MM.1S (cell line): ENCODE measurements at regions not wholly inside any gene's neighbourhood (a gene's known extent, or its start where the extent isn't known, plus 50 kb on each side); places are given as distances from the start of the nearest gene placed in this dataset.

Source experiments
- DNase-seq: peaks from one replicate; pipeline ENCODE4 v3.0.0-alpha.2; 2015
- H2AFZ ChIP-seq: fragments of 300-600 bp; sonication (generic); 2 replicates; pipeline ENCODE4 v1.6.0; 2016; ENCODE audit warnings: antibody characterized with exemption, low read length
- H3F3A ChIP-seq: fragments of 300-600 bp; sonication (generic); 2 replicates; pipeline ENCODE4 v1.6.1; 2016; ENCODE audit warnings: mild to moderate bottlenecking, antibody characterized with exemption, low read length, moderate library complexity, mixed read lengths; ENCODE audit not compliant: insufficient read depth
- H3K27ac ChIP-seq: fragments of 300-600 bp; sonication (generic); 2 replicates; pipeline ENCODE4 v1.5.1; 2016; ENCODE audit warnings: mild to moderate bottlenecking, low read length
- H3K27me3 ChIP-seq: fragments of 300-600 bp; sonication (generic); replicated peaks from 2 replicates; pipeline ENCODE4 v1.6.0; 2016; ENCODE audit warnings: low read length; ENCODE audit not compliant: insufficient read depth
- H3K36me3 ChIP-seq: fragments of 300-600 bp; sonication (generic); replicated peaks from 2 replicates; pipeline ENCODE4 v1.6.1; 2016; ENCODE audit warnings: mild to moderate bottlenecking, low read length, mixed read lengths; ENCODE audit not compliant: insufficient read depth
- H3K4me1 ChIP-seq: fragments of 300-600 bp; sonication (generic); 2 replicates; pipeline ENCODE4 v1.6.1; 2016; ENCODE audit warnings: low read length, mixed read lengths
- H3K4me2 ChIP-seq: fragments of 300-600 bp; sonication (generic); 2 replicates; pipeline ENCODE4 v1.6.0; 2016; ENCODE audit warnings: low read depth, low read length
- H3K4me3 ChIP-seq: fragments of 300-600 bp; sonication (generic); 2 replicates; pipeline ENCODE4 v1.5.1; 2016; ENCODE audit warnings: low read length, mixed read lengths
- H3K79me2 ChIP-seq: fragments of 300-600 bp; sonication (generic); 2 replicates; pipeline ENCODE4 v1.6.1; 2016; ENCODE audit warnings: mixed run types, low read length, mixed read lengths
- H3K9ac ChIP-seq: fragments of 300-600 bp; sonication (generic); 2 replicates; pipeline ENCODE4 v1.6.1; 2016; ENCODE audit warnings: low read length, mixed read lengths
- H3K9me2 ChIP-seq: fragments of 300-600 bp; sonication (generic); replicated peaks from 2 replicates; pipeline ENCODE4 v1.6.1; 2016; ENCODE audit warnings: mild to moderate bottlenecking, low read length, mixed read lengths; ENCODE audit not compliant: insufficient read depth
- H3K9me3 ChIP-seq: fragments of 300-600 bp; sonication (generic); replicated peaks from 2 replicates; pipeline ENCODE4 v1.6.1; 2016; ENCODE audit warnings: mild to moderate bottlenecking, low read length, mixed read lengths; ENCODE audit not compliant: insufficient read depth
- H4K20me1 ChIP-seq: fragments of 300-600 bp; sonication (generic); 2 replicates; pipeline ENCODE4 v1.6.1; 2016; ENCODE audit warnings: mild to moderate bottlenecking, low read length, moderate library complexity, mixed read lengths; ENCODE audit not compliant: insufficient read depth
- EZH2 ChIP-seq: fragments of 300-600 bp; sonication (generic); optimal IDR thresholded peaks from 2 replicates; pipeline ENCODE3; 2017; ENCODE audit warnings: low read depth, mild to moderate bottlenecking, antibody characterized with exemption, low read length, mixed read lengths
- EZH2phosphoT487 ChIP-seq: fragments of 300-600 bp; sonication (generic); IDR thresholded peaks from 2 replicates; pipeline ENCODE4 v1.6.1; 2018; ENCODE audit warnings: antibody characterized with exemption, low read length
- TF ChIP-seq, protein P1 (sequence below): fragments of 300-600 bp; sonication (generic); IDR thresholded peaks from 2 replicates; pipeline ENCODE4 v1.5.1; 2016; ENCODE audit warnings: antibody characterized with exemption, low read length, mixed read lengths

DNA sequence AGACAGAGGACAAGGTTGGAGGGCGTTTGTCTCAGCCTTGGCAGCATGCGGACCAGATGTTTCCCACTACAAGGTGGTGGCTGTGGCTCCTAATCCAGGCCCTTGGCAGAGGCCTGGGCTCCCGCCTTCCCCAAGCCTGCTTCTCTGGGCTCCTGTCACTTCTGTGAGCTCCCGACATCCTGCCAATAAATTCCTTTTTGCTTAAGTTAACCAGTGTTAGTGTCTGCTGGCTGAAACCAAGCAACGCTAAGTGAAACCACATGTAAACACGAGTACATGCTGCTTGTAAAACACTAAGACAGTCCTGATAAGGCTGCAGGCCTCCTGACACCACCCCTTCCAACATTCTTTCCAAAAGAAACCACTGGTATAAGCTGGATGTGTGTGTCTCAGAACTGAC lies 263.6 kb upstream of the ZMIZ1 start:
- DNase-seq, result no peak
- Histone ChIP-seq H3K9me2 (no peaks in the 10 kb centered on the region), H3K9me3 (no peaks in the 10 kb centered on the region), H3K27me3 (no peaks in the 10 kb centered on the region), H4K20me1 (no peaks in the 10 kb centered on the region), H3K4me1 (no peaks in the 10 kb centered on the region), H2AFZ (no peak overlapping the region), H3K4me2 (no peak overlapping the region), H3K4me3 (no peak overlapping the region), H3F3A (no peaks in the 10 kb centered on the region), H3K79me2 (no peaks in the 10 kb centered on the region), H3K36me3 (no peaks in the 10 kb centered on the region), H3K27ac (no peak overlapping the region), H3K9ac (no peak overlapping the region)
- TF ChIP-seq EZH2 (no peak), EZH2phosphoT487 (no peak)
- TF ChIP-seq, protein P1, sequence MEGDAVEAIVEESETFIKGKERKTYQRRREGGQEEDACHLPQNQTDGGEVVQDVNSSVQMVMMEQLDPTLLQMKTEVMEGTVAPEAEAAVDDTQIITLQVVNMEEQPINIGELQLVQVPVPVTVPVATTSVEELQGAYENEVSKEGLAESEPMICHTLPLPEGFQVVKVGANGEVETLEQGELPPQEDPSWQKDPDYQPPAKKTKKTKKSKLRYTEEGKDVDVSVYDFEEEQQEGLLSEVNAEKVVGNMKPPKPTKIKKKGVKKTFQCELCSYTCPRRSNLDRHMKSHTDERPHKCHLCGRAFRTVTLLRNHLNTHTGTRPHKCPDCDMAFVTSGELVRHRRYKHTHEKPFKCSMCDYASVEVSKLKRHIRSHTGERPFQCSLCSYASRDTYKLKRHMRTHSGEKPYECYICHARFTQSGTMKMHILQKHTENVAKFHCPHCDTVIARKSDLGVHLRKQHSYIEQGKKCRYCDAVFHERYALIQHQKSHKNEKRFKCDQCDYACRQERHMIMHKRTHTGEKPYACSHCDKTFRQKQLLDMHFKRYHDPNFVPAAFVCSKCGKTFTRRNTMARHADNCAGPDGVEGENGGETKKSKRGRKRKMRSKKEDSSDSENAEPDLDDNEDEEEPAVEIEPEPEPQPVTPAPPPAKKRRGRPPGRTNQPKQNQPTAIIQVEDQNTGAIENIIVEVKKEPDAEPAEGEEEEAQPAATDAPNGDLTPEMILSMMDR, result no peak

DNA sequence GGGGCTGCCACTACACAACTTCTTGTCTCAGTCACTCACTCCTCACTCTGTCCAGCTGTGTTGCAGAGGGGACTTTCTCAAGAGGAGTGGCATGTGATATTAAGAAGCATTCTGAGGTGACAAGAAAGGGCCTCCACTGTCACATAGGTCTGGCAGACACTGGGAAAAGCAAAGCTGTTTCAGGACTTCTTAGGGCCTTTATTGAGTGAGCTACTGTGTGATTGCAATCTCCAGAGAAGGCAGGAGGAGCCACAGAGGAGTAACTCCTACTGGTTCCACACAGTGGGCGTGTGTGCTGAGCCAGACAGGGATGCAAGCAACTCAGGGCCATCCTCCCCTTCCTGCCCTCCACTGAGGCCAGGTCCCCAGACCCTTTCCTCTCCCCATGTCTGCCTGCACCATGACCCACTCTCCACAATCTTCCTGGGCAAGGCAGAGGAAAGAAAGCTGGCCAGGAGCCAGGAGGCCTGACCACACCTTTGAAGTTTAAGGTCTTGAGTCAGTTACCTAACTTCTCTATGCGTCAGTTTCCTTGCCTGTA lies 262.0 kb upstream of the ZMIZ1 start:
- H3K36me3 ChIP-seq, result no peaks in the 10 kb centered on the region
- no peak overlapping the region for H2AFZ ChIP-seq
- H3K4me2 ChIP-seq, result no peak overlapping the region
- no peak overlapping the region for H3K27ac ChIP-seq
- no peak overlapping the region for H3K9ac ChIP-seq
- no peaks in the 10 kb centered on the region for H3K9me3 ChIP-seq
- no peak overlapping the region for H3K4me3 ChIP-seq
- H3K9me2 ChIP-seq, result no peaks in the 10 kb centered on the region
- H3F3A ChIP-seq, result no peaks in the 10 kb centered on the region
- H3K27me3 ChIP-seq, result no peaks in the 10 kb centered on the region
- H3K79me2 ChIP-seq, result no peaks in the 10 kb centered on the region
- DNase-seq, result no peak
- no peaks in the 10 kb centered on the region for H4K20me1 ChIP-seq
- TF ChIP-seq EZH2phosphoT487 (no peak), EZH2 (no peak)
- TF ChIP-seq, protein P1, result no peak
- H3K4me1 ChIP-seq, result no peaks in the 10 kb centered on the region

DNA sequence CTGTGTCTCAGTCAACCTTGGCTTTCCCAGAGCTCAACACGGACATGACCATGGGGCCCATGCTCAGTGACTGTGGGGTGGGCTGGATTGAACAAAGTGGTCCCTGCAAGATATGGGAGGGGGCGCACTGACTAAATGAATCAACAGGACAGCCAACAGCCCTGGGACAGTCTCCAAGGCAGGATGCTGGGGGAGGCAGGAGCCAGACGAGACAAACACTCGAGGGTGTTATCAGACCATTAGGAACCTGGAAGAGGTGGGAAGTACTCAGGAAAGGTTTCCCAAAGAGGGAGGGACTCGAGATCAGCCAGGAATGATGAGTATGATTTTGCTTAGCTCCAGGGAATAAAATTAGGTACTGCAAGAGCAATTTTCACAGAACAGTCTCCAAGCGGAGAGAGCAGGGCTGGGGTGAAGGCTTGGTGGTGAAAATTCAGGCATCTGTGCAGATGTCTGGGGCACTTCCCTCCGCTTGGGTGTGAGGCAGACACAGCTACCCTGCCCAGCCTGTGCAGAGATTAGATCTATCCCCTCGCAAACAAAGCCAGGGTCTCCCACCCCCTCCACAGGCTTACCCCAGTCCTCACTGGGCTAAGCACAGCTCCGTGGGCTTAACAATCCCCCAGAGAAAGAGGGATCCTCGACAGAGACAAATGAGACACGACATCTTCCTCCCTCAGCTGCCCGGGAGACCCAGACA lies 261.1 kb upstream of the ZMIZ1 start:
- Histone ChIP-seq H3K79me2 (no peaks in the 10 kb centered on the region), H3K9me2 (no peaks in the 10 kb centered on the region), H3K9ac (no peak overlapping the region), H3K27me3 (no peaks in the 10 kb centered on the region), H3K4me2 (no peak overlapping the region), H2AFZ (no peak overlapping the region), H3K4me3 (no peak overlapping the region), H3K4me1 (no peaks in the 10 kb centered on the region), H3K27ac (no peak overlapping the region), H3K36me3 (no peaks in the 10 kb centered on the region), H3F3A (no peaks in the 10 kb centered on the region), H3K9me3 (no peaks in the 10 kb centered on the region), H4K20me1 (no peaks in the 10 kb centered on the region)
- DNase-seq, result no peak
- no peak for TF ChIP-seq EZH2
- TF ChIP-seq, protein P1, result no peak
